ENCODE measurements at regions not wholly inside any gene's neighbourhood (a gene's known extent, or its start where the extent isn't known, plus 50 kb on each side); places are given as distances from the start of the nearest gene placed in this dataset.
"Not testable (repeated sequence)": the region's sequence is repeated elsewhere in the genome, so short reads cannot be mapped to it uniquely, and the experiment has no call there.

DNA sequence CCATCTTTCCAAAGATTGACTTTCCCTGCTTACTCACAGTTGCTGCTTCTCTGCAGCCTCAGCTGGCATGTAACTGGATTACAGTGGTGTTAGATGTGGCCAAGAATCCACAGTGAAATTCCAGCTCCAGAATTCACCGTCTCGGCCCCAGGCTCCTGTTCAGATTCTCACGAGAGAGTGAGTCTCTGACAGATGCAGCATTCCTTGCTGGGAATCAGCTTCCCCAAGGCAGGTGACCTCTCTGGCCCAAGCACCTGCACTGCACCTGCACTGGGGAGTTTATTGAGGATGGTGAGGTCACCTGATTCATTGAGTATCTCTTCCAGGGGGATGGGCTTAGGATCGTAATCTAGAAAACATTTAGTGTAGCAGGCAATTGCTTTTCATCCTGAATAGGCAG is 600.5 kb upstream of the RBFOX1 start:
- FAIRE-seq (no peak), DNase-seq (ENCODE audit: insufficient read length, low spot score) (no peak)
- TF ChIP-seq, protein P1, sequence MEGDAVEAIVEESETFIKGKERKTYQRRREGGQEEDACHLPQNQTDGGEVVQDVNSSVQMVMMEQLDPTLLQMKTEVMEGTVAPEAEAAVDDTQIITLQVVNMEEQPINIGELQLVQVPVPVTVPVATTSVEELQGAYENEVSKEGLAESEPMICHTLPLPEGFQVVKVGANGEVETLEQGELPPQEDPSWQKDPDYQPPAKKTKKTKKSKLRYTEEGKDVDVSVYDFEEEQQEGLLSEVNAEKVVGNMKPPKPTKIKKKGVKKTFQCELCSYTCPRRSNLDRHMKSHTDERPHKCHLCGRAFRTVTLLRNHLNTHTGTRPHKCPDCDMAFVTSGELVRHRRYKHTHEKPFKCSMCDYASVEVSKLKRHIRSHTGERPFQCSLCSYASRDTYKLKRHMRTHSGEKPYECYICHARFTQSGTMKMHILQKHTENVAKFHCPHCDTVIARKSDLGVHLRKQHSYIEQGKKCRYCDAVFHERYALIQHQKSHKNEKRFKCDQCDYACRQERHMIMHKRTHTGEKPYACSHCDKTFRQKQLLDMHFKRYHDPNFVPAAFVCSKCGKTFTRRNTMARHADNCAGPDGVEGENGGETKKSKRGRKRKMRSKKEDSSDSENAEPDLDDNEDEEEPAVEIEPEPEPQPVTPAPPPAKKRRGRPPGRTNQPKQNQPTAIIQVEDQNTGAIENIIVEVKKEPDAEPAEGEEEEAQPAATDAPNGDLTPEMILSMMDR (IDR thresholded peaks at IDR 0.05; ENCODE audit: insufficient read depth, missing control alignments): no peak

DNA sequence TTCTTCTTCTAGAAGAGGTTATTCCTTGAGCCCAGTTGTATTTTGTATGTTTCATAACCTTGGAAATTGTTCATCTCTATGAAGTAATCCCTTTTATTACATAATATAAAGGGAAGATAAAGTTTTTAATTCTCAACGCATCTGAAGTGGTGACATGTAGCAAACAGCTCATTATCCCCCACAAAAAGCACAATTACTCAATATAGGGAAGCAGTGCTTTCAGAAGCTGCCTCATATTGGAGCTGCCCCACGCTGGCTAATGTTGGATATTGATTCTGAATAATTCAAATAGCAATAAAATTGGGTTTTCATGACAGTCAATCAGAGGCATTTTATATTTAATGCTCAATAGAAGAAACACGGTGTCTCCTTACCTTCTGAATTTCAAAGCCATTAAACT is 604.3 kb upstream of the RBFOX1 start:
- TF ChIP-seq, protein P1 (IDR thresholded peaks at IDR 0.05; ENCODE audit: insufficient read depth, missing control alignments): no peak
- no peak for FAIRE-seq
- DNase-seq (ENCODE audit: insufficient read length, low spot score): no peak

DNA sequence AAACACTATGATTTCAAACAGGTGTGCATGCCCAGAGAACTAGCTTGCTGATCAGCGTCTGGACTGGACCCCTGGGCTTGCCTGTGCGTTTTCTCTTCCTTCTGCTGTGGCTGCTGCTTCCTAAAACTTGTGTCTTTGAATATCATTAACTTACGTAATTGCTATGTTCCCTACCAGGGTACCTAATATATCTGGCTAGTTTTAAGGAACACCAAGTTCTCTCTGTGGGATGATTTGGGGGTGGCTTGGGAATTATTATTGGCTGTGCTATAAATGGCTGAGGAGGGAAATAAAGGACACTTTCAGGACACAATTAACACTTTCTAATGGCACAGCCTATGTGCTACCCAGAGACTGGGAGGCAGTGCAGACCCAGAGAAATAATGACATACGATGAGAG is 606.0 kb upstream of the RBFOX1 start:
- FAIRE-seq: no peak
- TF ChIP-seq, protein P1 (IDR thresholded peaks at IDR 0.05; ENCODE audit: insufficient read depth, missing control alignments): no peak
- no peak for DNase-seq (ENCODE audit: insufficient read length, low spot score)

DNA sequence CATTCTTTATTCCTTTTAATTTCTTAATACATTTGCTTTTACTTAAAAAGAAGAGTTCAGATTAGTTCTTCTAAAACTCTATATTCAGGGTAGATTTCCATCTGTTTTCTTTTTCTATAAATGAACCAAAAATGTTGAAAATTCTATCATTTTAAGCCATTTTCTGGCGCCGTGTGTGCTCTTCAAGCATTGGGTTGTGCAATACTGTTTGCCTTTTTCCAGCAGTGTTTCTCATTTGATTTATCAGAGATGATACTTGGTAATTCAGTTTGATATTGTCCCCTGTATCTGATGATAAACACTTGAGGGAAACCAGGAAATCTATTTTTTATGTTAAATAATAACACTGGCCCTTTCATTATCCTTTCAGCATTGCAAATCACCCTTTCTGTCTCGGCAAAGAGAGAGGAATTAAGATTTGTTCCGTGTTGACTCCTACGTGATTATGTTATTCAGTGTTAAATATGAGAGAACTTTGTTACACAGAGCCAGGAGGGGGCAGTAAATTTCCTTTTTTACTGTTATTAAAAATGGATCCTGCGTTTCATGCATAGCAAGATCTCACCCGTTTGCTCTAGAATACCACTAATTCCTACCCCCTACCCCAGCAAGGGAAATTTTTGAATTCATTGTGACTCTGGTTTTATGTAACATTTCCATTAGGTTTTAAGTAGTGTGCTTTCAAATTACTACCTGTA is 606.9 kb upstream of the RBFOX1 start:
- DNase-seq (ENCODE audit: insufficient read length, low spot score) (peak; percentile 48), FAIRE-seq (peak; percentile 32)
- TF ChIP-seq, protein P1 (IDR thresholded peaks at IDR 0.05; ENCODE audit: insufficient read depth, missing control alignments): peak; percentile 57

DNA sequence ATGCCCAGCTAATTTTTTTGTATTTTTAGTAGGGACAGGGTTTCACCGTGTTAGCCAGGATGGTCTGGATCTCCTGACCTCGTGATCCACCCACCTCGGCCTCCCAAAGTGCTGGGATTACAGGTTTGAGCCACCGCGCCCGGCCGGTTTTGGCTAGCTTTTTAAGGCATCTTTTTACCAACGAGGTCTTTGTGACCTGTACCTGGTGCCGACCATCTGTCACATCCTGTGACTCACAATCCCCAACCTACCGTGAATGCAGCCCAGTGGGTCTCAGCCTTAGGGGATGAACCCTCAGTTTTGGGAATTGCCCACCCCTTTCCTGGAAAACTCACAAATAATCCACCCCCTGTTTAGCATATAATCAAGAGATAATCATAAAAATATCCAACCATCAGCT is 607.4 kb upstream of the RBFOX1 start:
- FAIRE-seq; DNase-seq (ENCODE audit: insufficient read length, low spot score): not testable (repeated sequence)

DNA sequence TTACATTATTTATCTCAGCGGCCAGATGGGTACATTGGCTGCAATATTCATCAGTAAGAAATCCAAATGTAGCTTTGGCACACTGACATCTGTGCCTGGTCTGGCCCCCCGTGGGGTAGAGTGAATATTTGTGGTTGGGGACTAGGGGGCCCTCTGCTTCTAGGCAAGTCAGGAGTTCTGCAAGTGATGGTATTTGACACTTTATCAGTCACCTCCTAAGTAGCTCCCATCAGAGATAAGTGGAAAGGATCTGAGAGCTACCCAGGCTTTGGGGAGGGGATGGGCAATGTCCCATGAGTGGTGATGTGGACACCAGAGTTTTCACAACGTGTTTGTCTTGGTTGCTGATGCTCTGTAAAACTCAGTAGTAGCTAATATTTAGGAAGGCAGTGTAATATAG is 609.9 kb upstream of the RBFOX1 start:
- no peak for DNase-seq (ENCODE audit: insufficient read length, low spot score)
- TF ChIP-seq, protein P1 (IDR thresholded peaks at IDR 0.05; ENCODE audit: insufficient read depth, missing control alignments): no peak
- FAIRE-seq: no peak

DNA sequence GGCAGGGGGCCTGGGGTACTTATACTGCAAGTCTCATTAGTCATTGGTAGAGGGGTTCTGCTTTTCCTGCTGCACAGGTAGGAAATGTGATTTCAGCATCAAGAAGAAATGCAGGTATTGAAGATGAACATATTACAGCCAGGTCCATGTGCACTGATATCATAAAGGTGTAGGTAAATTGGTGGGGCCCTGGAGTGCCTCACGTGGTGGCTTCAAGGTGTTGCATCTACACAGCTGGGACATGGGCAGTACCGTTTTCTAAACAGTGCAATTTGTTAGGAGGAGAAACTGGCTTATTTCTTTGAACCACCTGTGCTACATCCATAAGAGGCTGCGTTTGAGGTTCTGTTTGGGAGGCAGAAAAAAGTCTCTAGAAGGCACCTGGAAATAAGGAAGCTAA is 618.1 kb upstream of the RBFOX1 start:
- FAIRE-seq (no peak), DNase-seq (ENCODE audit: insufficient read length, low spot score) (no peak)
- TF ChIP-seq, protein P1 (IDR thresholded peaks at IDR 0.05; ENCODE audit: insufficient read depth, missing control alignments): no peak

DNA sequence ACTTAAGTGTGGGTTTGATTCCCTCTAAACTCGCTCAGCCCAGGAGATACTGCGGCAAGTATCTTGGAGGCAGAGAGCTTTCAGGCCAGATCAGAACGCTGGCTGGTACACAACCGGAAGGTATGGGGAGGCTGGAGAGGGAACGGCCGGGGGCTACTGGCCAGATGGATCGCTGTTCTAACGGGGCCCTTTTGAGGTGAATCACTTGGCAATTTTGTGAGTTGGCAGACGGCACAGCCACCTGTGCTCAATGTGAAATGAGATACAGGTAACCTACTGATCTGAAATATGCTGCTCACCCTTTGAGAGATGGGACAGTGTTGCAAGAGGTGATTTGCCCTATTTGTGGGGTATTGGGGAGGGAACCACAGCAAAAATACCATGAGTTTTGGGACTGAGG is 622.9 kb upstream of the RBFOX1 start:
- FAIRE-seq (no peak), DNase-seq (ENCODE audit: insufficient read length, low spot score) (no peak)
- TF ChIP-seq, protein P1 (IDR thresholded peaks at IDR 0.05; ENCODE audit: insufficient read depth, missing control alignments): no peak
